Transverse colon (tissue), 4 donors: ENCODE measurements at regions not wholly inside any gene's neighbourhood (a gene's known extent, or its start where the extent isn't known, plus 50 kb on each side); places are given as distances from the start of the nearest gene placed in this dataset.

ENCODE experiments used
- DNase-seq: peaks from one replicate; pipeline ENCODE4 v3.0.0-alpha.2; 2019
- H3K27ac ChIP-seq, 4 donors: fragments of 200-600 bp; sonication (generic); 2 replicates each; pipeline ENCODE4 v1.5.1; 2016 to 2018; ENCODE audit warnings: inconsistent platforms in 4 of 4
- H3K27me3 ChIP-seq: fragments of 200-600 bp; sonication (generic); 2 replicates; pipeline ENCODE4 v1.5.1; 2017; ENCODE audit warnings: inconsistent platforms
- H3K36me3 ChIP-seq, 4 donors: fragments of 200-600 bp; sonication (generic); 2 replicates each; pipeline ENCODE4 v1.5.1; 2017 to 2019; ENCODE audit warnings: inconsistent platforms in 4 of 4
- H3K4me1 ChIP-seq, 4 donors: fragments of 200-600 bp; sonication (generic); 2 replicates each; pipeline ENCODE4 v1.5.1; 2017 to 2020; ENCODE audit warnings: inconsistent platforms in 4 of 4
- H3K4me3 ChIP-seq, 4 donors: fragments of 200-600 bp; sonication (generic); 1 replicate in 1 of 4; 2 replicates in 3 of 4; pipeline versions ENCODE4 v1.5.1 to v1.6.1; 2017 to 2019; ENCODE audit warnings: inconsistent platforms in 4 of 4
- H3K9me3 ChIP-seq, 2 donors: fragments of 200-600 bp; sonication (generic); 2 replicates each; pipeline ENCODE4 v1.5.1; 2017 to 2019; ENCODE audit warnings: inconsistent platforms in 2 of 2
- CTCF ChIP-seq, 5 experiments: fragments of 200-600 bp in 3 of 5; fragments of 450-650 bp in 2 of 5; sonication (generic) in 3 of 5; IDR thresholded peaks; 1 replicate in 2 of 5; 2 replicates in 3 of 5; pipeline ENCODE4 v1.5.1; 2016 to 2017; ENCODE audit warnings: antibody characterized with exemption in 5 of 5, inconsistent platforms in 3 of 5, mild to moderate bottlenecking in 2 of 5, moderate library complexity in 1 of 5
- EP300 ChIP-seq: sonication (generic); formaldehyde crosslinking; IDR thresholded peaks from one replicate; pipeline ENCODE4 v1.6.1; 2017; ENCODE audit warnings: antibody characterized with exemption, low read depth
- POLR2A ChIP-seq: fragments of 450-650 bp; IDR thresholded peaks from one replicate; pipeline ENCODE4 v1.6.1; 2016; ENCODE audit warnings: antibody characterized with exemption, mild to moderate bottlenecking, moderate library complexity
- POLR2AphosphoS5 ChIP-seq, 3 donors: sonication (generic); formaldehyde crosslinking; IDR thresholded peaks; one replicate each; pipeline ENCODE4 v1.6.1; 2016; ENCODE audit warnings: antibody characterized with exemption in 3 of 3
- WGBS, 2 donors: methylation state at CpG; one replicate each; pipeline ENCODE4 v1.1.5; 2018; ENCODE audit warnings: low coverage in 1 of 2; 5-methylcytosine and 5-hydroxymethylcytosine counted together
- in situ Hi-C, 4 donors: fragments of 200-750 bp; cut with MboI; loops; one replicate each; pipeline versions ENCODE4 v1.15.0 to v1.15.1; 2017; ENCODE audit warnings: low sequenced_read_pairs in 3 of 4, low pct_ligation_motif_present in 1 of 4, low pct_unique_long_range_greater_than_20kb in 1 of 4
- intact Hi-C: fragments of 100-400 bp; cut with DNase I; formaldehyde crosslinking; loops from one replicate; pipeline ENCODE4 v1.15.1; 2023; ENCODE audit warnings: low total_unique reads

- Histone ChIP-seq H3K36me3 (no peaks in the 10 kb centered on the region), H3K27me3 (no peaks in the 10 kb centered on the region), H3K4me3 (no peak overlapping the region), H3K9me3 (no peaks in the 10 kb centered on the region), H3K27ac (no peak overlapping the region), H3K4me1 (peaks cover 0 to 6% (median 0%) of the 10 kb centered on the region in 4 donors)
- in situ Hi-C loops (no loop called here), intact Hi-C loops (no loop called here)
- TF ChIP-seq POLR2A: no peak
- TF ChIP-seq CTCF (IDR thresholded peaks at IDR 0.05): no peak
- TF ChIP-seq POLR2AphosphoS5 (IDR thresholded peaks at IDR 0.05): no peak
- no peak for TF ChIP-seq EP300
- DNase-seq: no peak
- 65 to 76% methylated on average over 5 to 14 of the region's 14 CpGs for WGBS, 2 donors
These were observed 80.8 kb upstream of the SLC2A1 start for GRCh38 chr1:43039228-43040055.

- no peak for DNase-seq
- H3K36me3 ChIP-seq: no peaks in the 10 kb centered on the region
- no peak overlapping the region for H3K4me3 ChIP-seq
- TF ChIP-seq POLR2A (no peak), EP300 (no peak), POLR2AphosphoS5 (IDR thresholded peaks at IDR 0.05) (no peak), CTCF (IDR thresholded peaks at IDR 0.05) (no peak)
- H3K27me3 ChIP-seq: no peaks in the 10 kb centered on the region
- H3K4me1 ChIP-seq: peaks cover 0 to 11% (median 0%) of the 10 kb centered on the region in 4 donors
- 80 to 92% methylated on average over 5 to 9 of the region's 9 CpGs for WGBS, 2 donors
- no peak overlapping the region for H3K27ac ChIP-seq
- no peaks in the 10 kb centered on the region for H3K9me3 ChIP-seq
- in situ Hi-C loops: no loop called here
- intact Hi-C loops: no loop called here
These were observed 79.7 kb upstream of the SLC2A1 start for GRCh38 chr1:43038232-43038935.

GRCh38 chr1:43037466-43037865, 78.8 kb upstream of the SLC2A1 start:
- H3K4me1 ChIP-seq: peaks cover 0 to 11% (median 0%) of the 10 kb centered on the region in 4 donors
- in situ Hi-C loops: no loop called here
- H3K4me3 ChIP-seq: no peak overlapping the region

More at GRCh38 chr1:43037466-43037865, 78.8 kb upstream of the SLC2A1 start:
- Histone ChIP-seq H3K9me3 (no peaks in the 10 kb centered on the region), H3K27ac (no peak overlapping the region), H3K27me3 (no peaks in the 10 kb centered on the region), H3K36me3 (no peaks in the 10 kb centered on the region)
- no peak for TF ChIP-seq CTCF (IDR thresholded peaks at IDR 0.05)
- TF ChIP-seq POLR2AphosphoS5 (IDR thresholded peaks at IDR 0.05): no peak
- TF ChIP-seq EP300: no peak
- TF ChIP-seq POLR2A: no peak
- 87% methylated on average over 6 of the region's 6 CpGs; no CpG with 5 or more reads in 1 of the 2 donors for WGBS, 2 donors
- intact Hi-C loops: no loop called here
- no peak for DNase-seq
